Parathyroid adenoma (tissue), 2 donors: ENCODE measurements at regions not wholly inside any gene's neighbourhood (a gene's known extent, or its start where the extent isn't known, plus 50 kb on each side); places are given as distances from the start of the nearest gene placed in this dataset.

Experiments used
- H2AFZ ChIP-seq: fragments of 300-600 bp; sonication (generic); one replicate; pipeline ENCODE4 v1.7.0; 2017; ENCODE audit warnings: antibody characterized with exemption, mild to moderate bottlenecking
- H3K27ac ChIP-seq: fragments of 300-600 bp; sonication (generic); one replicate; pipeline ENCODE4 v1.7.0; 2017
- H3K27me3 ChIP-seq: fragments of 300-600 bp; sonication (generic); one replicate; pipeline ENCODE4 v1.7.0; 2017; ENCODE audit warnings: low read length; ENCODE audit not compliant: control insufficient read depth, insufficient read depth
- H3K36me3 ChIP-seq: fragments of 300-600 bp; sonication (generic); one replicate; pipeline ENCODE4 v1.7.0; 2017; ENCODE audit warnings: low read length; ENCODE audit not compliant: control insufficient read depth, insufficient read depth
- H3K4me1 ChIP-seq: fragments of 300-600 bp; sonication (generic); one replicate; pipeline ENCODE4 v1.7.0; 2017; ENCODE audit warnings: control low read depth
- H3K4me2 ChIP-seq: fragments of 300-600 bp; sonication (generic); one replicate; pipeline ENCODE4 v1.7.0; 2017; ENCODE audit warnings: low read length
- H3K4me3 ChIP-seq: fragments of 300-600 bp; sonication (generic); one replicate; pipeline ENCODE4 v1.7.0; 2017; ENCODE audit warnings: low read depth, low read length
- H3K79me2 ChIP-seq: fragments of 300-600 bp; sonication (generic); one replicate; pipeline ENCODE4 v1.7.0; 2017; ENCODE audit warnings: control low read depth
- H3K9ac ChIP-seq: fragments of 300-600 bp; sonication (generic); one replicate; pipeline ENCODE4 v1.7.0; 2017; ENCODE audit warnings: mild to moderate bottlenecking
- H3K9me3 ChIP-seq: fragments of 300-600 bp; sonication (generic); one replicate; pipeline ENCODE4 v1.7.0; 2017; ENCODE audit warnings: low read length; ENCODE audit not compliant: control insufficient read depth
- CTCF ChIP-seq: fragments of 300-600 bp; sonication (generic); IDR thresholded peaks from one replicate; pipeline ENCODE4 v1.7.0; 2017; ENCODE audit warnings: antibody characterized with exemption, mild to moderate bottlenecking
- donor health status: primary hyperparathyroidism.

GRCh38 chr15:59819092-59819491 lies 130.0 kb upstream of the BNIP2 start:
- Histone ChIP-seq H2AFZ (no peak overlapping the region), H3K27me3 (no peaks in the 10 kb centered on the region), H3K4me1 (no peaks in the 10 kb centered on the region), H3K4me2 (no peak overlapping the region), H3K4me3 (no peak overlapping the region), H3K9me3 (no peaks in the 10 kb centered on the region), H3K27ac (no peak overlapping the region), H3K79me2 (no peaks in the 10 kb centered on the region), H3K9ac (no peak overlapping the region), H3K36me3 (no peaks in the 10 kb centered on the region)
- no peak for TF ChIP-seq CTCF

DNA sequence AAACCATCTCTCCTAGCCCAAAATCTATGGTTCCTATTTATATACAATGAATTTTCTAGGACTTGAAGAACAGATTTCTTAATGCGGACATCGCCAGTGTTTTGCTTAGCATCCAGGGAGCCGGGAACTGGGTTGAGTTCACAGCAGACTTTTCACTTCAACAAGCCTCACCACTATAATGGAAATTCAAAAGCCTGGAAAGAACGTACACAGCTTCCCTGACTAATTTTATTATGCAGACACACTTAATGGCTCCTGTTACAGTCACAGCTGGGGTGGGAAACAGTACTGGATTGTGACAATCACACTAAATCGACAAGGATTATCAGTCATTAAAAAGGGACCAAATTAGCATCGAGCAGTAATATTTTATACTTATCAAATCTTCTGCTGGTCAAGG lies 129.2 kb upstream of the BNIP2 start:
- no peaks in the 10 kb centered on the region for H3K27me3 ChIP-seq
- no peaks in the 10 kb centered on the region for H3K79me2 ChIP-seq
- no peak overlapping the region for H3K27ac ChIP-seq
- no peaks in the 10 kb centered on the region for H3K9me3 ChIP-seq
- H3K9ac ChIP-seq, result no peak overlapping the region
- no peaks in the 10 kb centered on the region for H3K4me1 ChIP-seq
- no peak overlapping the region for H3K4me3 ChIP-seq
- TF ChIP-seq CTCF, result no peak
- H2AFZ ChIP-seq, result no peak overlapping the region
- no peak overlapping the region for H3K4me2 ChIP-seq
- no peaks in the 10 kb centered on the region for H3K36me3 ChIP-seq

GRCh38 chr15:59817834-59818233 lies 128.7 kb upstream of the BNIP2 start:
- no peaks in the 10 kb centered on the region for H3K27me3 ChIP-seq
- no peak overlapping the region for H3K27ac ChIP-seq
- no peak for TF ChIP-seq CTCF

DNA sequence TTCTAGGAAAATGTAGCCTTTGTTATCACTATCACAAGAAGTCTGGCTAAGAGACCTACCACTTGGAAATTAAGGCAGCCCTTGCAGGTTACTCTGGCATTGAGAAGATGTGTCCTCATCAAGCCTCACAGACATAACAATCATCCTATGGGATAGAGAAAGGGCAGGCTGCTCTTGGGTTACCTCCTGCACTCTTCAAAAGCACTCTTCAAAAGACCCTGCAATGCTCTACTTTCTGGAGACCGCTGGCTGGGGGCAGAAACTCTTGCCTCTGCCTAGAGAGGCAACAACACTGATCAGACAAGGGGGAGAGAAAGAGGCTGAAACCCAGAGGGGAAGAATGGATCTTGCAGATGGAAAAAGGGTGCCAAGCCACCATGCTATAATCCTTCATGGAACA lies 127.9 kb upstream of the BNIP2 start:
- no peaks in the 10 kb centered on the region for H3K27me3 ChIP-seq
- H3K79me2 ChIP-seq, result no peaks in the 10 kb centered on the region
- no peak overlapping the region for H3K4me3 ChIP-seq
- no peak for TF ChIP-seq CTCF
- H3K36me3 ChIP-seq, result no peaks in the 10 kb centered on the region
- no peak overlapping the region for H3K27ac ChIP-seq
- no peak overlapping the region for H3K4me2 ChIP-seq
- H3K4me1 ChIP-seq, result no peaks in the 10 kb centered on the region
- no peak overlapping the region for H2AFZ ChIP-seq
- no peak overlapping the region for H3K9ac ChIP-seq
- H3K9me3 ChIP-seq, result no peaks in the 10 kb centered on the region

More at GRCh38 chr15:59817834-59818233, 128.7 kb upstream of the BNIP2 start:
- H3K79me2 ChIP-seq, result no peaks in the 10 kb centered on the region
- no peaks in the 10 kb centered on the region for H3K36me3 ChIP-seq
- H3K4me1 ChIP-seq, result no peaks in the 10 kb centered on the region
- no peak overlapping the region for H3K9ac ChIP-seq
- no peak overlapping the region for H3K4me3 ChIP-seq
- H3K4me2 ChIP-seq, result no peak overlapping the region
- no peak overlapping the region for H2AFZ ChIP-seq
- H3K9me3 ChIP-seq, result no peaks in the 10 kb centered on the region

- no peaks in the 10 kb centered on the region for H3K9me3 ChIP-seq
- H3K4me1 ChIP-seq, result no peaks in the 10 kb centered on the region
- no peaks in the 10 kb centered on the region for H3K79me2 ChIP-seq
- H3K4me2 ChIP-seq, result no peak overlapping the region
- H3K36me3 ChIP-seq, result no peaks in the 10 kb centered on the region
- no peak overlapping the region for H2AFZ ChIP-seq
- H3K4me3 ChIP-seq, result no peak overlapping the region
- no peak overlapping the region for H3K27ac ChIP-seq
- H3K9ac ChIP-seq, result no peak overlapping the region
- TF ChIP-seq CTCF, result no peak
- no peaks in the 10 kb centered on the region for H3K27me3 ChIP-seq
Observed at GRCh38 chr15:59814409-59814808, 125.3 kb upstream of the BNIP2 start.
